Neuron (in vitro differentiated cells): ENCODE measurements at regions not wholly inside any gene's neighbourhood (a gene's known extent, or its start where the extent isn't known, plus 50 kb on each side); places are given as distances from the start of the nearest gene placed in this dataset.

ENCODE experiments used
- H2AFZ ChIP-seq: one replicate; pipeline ENCODE4 v1.6.1; 2013; ENCODE audit warnings: low read depth, mild to moderate bottlenecking, inconsistent platforms, low read length, moderate library complexity
- H3K27me3 ChIP-seq: one replicate; pipeline ENCODE4 v1.6.1; 2013; ENCODE audit warnings: low read length; ENCODE audit not compliant: insufficient read depth
- H3K36me3 ChIP-seq: one replicate; pipeline ENCODE4 v1.6.1; 2013; ENCODE audit warnings: low read length; ENCODE audit not compliant: insufficient read depth
- H3K4me1 ChIP-seq: one replicate; pipeline ENCODE4 v1.6.1; 2013; ENCODE audit warnings: low read length; ENCODE audit not compliant: insufficient read depth
- H3K4me3 ChIP-seq: 2 replicates; pipeline ENCODE4 v1.5.1; 2013; ENCODE audit warnings: mild to moderate bottlenecking, low read length, moderate library complexity
- H3K9me3 ChIP-seq: one replicate; pipeline ENCODE4 v1.6.1; 2013; ENCODE audit warnings: low read length

DNA sequence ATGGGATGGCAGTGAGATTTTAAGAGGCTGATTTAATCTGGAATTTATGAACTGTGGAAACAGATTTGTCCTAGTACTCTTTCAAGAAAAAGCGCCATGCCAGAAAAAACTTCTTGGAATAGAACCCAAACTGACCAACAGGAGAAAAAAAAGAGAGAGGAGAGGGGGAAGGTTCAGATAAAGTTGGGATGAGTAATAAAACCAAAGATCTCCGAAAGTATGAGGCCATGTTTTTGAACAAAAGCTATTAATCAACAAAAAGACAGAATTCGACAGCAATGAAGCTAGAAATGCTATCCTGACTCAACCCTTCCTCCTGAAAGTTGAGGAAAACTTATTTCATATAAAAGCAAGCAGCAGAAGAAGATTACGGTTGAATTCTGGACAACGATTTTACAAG lies 135.5 kb downstream of the CEMIP2 start:
- Histone ChIP-seq H3K36me3 (no peaks in the 10 kb centered on the region), H3K4me1 (peaks cover 1% of the 10 kb centered on the region), H3K27me3 (no peaks in the 10 kb centered on the region), H3K4me3 (no peak overlapping the region), H2AFZ (no peak overlapping the region), H3K9me3 (no peaks in the 10 kb centered on the region)

DNA sequence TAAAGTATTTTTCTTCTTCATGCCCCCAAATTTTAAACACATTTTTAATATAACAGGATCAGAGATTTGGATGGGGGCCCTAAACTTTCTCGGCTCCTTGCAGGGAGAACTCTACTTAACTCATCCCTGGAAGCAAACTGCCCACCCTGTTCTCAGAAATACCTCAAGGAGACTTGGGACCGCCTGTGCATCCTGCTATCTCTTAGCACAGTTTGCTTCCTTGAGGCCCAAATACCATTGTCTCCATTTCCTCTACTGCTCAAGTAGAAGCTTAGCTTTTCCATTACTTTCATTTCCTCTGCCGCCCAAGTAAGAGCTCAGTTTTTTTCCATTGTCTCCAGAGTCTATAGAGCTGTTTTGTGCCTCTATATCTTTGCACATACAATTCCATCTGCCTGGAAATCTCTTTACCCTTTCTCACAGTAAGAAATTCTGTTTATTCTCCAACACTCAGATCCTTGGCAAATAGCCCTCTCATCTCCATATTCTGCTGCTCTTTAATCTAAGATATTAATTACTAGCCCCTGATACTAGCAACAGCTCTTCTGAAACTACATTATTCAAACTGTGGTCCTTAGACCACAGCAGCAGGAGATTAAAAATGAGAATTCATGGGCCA lies 137.8 kb downstream of the CEMIP2 start:
- H2AFZ ChIP-seq, result no peak overlapping the region
- no peaks in the 10 kb centered on the region for H3K9me3 ChIP-seq
- H3K36me3 ChIP-seq, result no peaks in the 10 kb centered on the region
- no peaks in the 10 kb centered on the region for H3K4me1 ChIP-seq
- H3K4me3 ChIP-seq, result no peak overlapping the region
- H3K27me3 ChIP-seq, result no peaks in the 10 kb centered on the region

DNA sequence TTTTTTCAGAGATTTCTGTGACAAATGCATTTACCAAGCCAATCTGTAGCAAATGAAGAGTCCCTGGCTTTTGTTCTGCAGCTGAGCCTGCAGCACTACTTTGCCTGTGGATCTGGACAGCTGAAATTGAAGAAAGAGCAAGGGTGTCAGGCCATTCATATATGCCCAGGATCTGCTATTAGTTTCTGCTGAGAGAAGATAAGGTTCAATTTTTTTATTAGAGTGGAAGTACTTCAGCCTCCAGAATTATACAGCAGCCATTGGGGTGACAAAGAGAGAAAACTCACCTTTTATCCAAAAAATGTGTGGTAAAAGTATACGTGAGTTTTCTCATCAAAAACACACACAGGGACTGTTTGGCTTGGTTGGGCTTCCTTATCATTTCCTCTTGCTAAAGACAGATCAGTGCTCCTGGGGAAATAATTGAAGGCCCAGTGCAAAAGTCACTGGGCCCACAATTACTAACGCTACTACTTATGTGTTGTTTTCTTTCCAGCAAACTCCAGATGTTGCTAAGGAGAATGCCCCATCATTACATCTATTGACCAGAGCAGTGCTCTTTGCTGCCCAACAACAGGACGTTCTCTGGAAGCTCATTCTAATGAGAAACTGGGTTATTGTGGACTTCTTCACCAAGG lies 138.6 kb downstream of the CEMIP2 start:
- Histone ChIP-seq H3K4me1 (no peaks in the 10 kb centered on the region), H3K27me3 (no peaks in the 10 kb centered on the region), H3K36me3 (no peaks in the 10 kb centered on the region), H3K9me3 (no peaks in the 10 kb centered on the region), H2AFZ (no peak overlapping the region), H3K4me3 (no peak overlapping the region)

DNA sequence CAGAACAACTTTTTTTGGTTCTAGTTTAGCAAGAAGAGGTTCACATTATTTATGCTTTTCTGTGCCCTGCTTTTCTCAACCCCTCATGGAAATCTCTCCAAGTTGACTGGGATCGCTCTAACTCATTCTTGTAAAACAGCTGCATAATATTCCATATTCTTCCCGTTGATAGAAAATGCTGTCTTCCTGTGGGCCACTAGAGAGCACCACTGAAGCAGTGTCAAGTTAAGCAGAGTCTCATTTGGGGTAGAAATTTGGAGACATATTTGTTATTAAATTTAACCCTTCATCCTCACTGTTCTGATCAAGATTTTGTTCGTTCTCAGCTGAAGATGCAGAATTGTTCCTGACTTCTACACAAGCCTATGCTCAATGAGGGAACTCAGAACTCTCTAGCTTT lies 140.1 kb downstream of the CEMIP2 start:
- no peaks in the 10 kb centered on the region for H3K27me3 ChIP-seq
- no peaks in the 10 kb centered on the region for H3K9me3 ChIP-seq
- no peak overlapping the region for H3K4me3 ChIP-seq
- H3K36me3 ChIP-seq, result no peaks in the 10 kb centered on the region
- no peaks in the 10 kb centered on the region for H3K4me1 ChIP-seq
- no peak overlapping the region for H2AFZ ChIP-seq

DNA sequence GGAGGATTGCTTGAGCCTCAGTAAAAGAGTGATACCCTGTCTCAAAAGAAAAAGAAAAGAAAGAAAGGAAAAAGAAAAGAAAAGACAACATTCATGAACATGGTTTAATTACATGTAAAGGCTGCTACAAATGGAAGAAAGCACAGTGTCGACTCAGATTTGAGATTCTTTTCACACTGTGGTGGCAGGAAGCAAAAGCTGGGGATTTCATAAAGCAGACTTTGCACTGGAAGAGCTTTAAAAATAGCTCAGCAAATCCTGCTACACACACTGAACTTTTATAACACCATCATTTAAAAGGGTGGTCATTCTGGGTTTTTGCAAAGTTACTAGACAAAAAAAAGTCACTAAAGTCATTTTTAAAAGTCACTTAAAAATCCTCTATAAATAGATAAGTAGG lies 140.8 kb downstream of the CEMIP2 start:
- H3K36me3 ChIP-seq, result no peaks in the 10 kb centered on the region
- no peaks in the 10 kb centered on the region for H3K27me3 ChIP-seq
- no peaks in the 10 kb centered on the region for H3K4me1 ChIP-seq
- H2AFZ ChIP-seq, result no peak overlapping the region
- no peaks in the 10 kb centered on the region for H3K9me3 ChIP-seq
- no peak overlapping the region for H3K4me3 ChIP-seq

DNA sequence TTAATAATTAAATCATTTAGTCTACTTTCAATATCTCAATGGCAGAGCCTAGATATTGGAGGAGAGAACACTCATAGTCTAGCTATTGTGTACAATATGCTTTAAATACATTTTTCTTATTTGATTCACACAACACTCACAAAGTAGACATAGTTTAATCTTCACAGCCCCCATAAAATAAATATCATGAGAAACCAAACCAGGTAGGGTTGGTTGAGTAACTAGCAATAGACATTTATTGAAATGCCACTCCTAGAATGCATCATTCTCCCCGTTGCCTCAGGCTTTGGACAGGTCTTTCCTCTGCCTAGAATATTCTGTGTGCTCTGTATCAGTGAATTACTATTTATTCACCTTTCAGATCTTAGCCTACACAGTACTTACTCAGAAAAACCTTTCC lies 141.9 kb downstream of the CEMIP2 start:
- H3K27me3 ChIP-seq, result no peaks in the 10 kb centered on the region
- no peak overlapping the region for H3K4me3 ChIP-seq
- H3K9me3 ChIP-seq, result no peaks in the 10 kb centered on the region
- no peaks in the 10 kb centered on the region for H3K36me3 ChIP-seq
- H3K4me1 ChIP-seq, result no peaks in the 10 kb centered on the region
- no peak overlapping the region for H2AFZ ChIP-seq

DNA sequence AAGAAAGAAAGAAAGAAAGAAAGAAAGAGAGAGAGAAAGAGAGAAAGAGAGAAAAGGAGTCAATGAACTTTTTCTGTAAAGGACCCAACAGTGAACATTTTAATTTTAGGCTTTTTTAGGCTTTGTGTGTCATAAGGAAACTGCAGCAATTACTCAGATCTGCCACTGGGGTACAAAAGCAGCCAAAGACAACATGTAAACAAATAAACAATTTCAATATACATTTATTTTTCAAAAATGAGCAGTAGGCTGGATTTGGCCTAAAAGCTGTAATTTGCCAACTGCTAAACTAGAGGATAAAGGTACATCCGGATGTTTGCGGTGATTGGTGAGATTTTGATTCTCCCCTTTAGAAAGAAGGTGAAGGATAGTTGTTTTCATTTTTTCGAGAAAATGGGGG lies 143.6 kb downstream of the CEMIP2 start:
- Histone ChIP-seq H3K4me3 (no peak overlapping the region), H3K4me1 (no peaks in the 10 kb centered on the region), H3K36me3 (no peaks in the 10 kb centered on the region), H3K27me3 (no peaks in the 10 kb centered on the region), H2AFZ (no peak overlapping the region), H3K9me3 (no peaks in the 10 kb centered on the region)

DNA sequence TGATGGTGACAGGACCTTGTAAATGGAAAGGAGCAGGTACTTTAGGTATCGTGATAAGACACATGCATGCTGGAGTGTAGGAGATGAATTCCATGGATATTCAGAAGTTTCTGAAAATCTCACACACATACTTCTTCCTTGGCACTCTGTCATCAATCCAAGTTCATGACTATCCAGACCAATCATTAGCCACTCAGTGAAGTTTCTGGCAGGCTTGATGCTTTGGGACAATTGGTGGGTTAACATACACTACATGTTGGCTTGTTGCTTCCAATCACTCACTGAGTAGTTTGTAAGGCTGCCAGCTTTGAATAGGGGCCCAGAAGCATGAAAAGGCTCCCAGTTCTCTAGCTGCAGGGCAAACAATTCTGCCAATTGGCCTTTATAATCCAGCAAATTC lies 147.6 kb downstream of the CEMIP2 start:
- Histone ChIP-seq H2AFZ (no peak overlapping the region), H3K36me3 (no peaks in the 10 kb centered on the region), H3K9me3 (no peaks in the 10 kb centered on the region), H3K4me1 (no peaks in the 10 kb centered on the region), H3K4me3 (no peak overlapping the region), H3K27me3 (no peaks in the 10 kb centered on the region)

DNA sequence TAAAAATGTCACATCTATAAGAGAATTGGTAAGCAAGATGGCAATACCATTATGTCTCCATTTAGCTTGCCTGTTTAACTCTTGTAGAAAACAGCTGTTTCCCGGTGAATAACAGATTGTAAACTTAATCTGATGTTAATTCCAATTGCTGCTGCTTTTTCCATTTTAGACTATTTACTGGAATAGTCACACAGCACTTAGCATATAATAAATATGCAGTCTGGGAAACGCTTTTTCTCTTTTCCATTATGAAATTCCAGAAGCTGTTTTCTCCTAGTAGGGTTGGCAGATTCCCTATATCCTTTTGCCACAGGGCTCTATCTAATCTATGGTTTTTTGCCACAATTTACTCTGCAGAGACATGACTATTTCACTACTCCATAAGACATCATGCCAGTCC lies 148.0 kb downstream of the CEMIP2 start:
- H3K4me3 ChIP-seq, result no peak overlapping the region
- no peaks in the 10 kb centered on the region for H3K36me3 ChIP-seq
- H3K9me3 ChIP-seq, result no peaks in the 10 kb centered on the region
- H2AFZ ChIP-seq, result no peak overlapping the region
- H3K4me1 ChIP-seq, result no peaks in the 10 kb centered on the region
- no peaks in the 10 kb centered on the region for H3K27me3 ChIP-seq

DNA sequence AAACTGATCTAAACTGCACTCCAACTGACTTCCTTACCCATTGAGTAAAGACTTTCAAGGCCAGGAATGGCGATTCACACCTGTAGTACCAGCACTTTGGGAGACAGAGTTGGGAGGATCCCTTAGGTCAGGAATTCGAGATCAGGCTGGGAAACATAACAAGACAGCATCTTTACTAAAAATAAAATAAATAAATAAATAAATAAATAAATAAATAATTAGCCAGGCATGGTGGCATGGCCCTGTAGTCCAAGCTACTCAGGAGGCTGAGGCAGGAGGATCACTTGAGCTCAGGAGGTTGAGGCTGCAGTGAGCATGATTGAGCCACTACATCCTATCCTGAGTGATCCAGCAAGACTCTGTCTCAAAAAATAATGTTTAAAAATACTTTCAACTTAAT lies 148.4 kb downstream of the CEMIP2 start:
- no peaks in the 10 kb centered on the region for H3K4me1 ChIP-seq
- H3K36me3 ChIP-seq, result no peaks in the 10 kb centered on the region
- no peaks in the 10 kb centered on the region for H3K9me3 ChIP-seq
- H3K4me3 ChIP-seq, result no peak overlapping the region
- H3K27me3 ChIP-seq, result no peaks in the 10 kb centered on the region
- H2AFZ ChIP-seq, result no peak overlapping the region

DNA sequence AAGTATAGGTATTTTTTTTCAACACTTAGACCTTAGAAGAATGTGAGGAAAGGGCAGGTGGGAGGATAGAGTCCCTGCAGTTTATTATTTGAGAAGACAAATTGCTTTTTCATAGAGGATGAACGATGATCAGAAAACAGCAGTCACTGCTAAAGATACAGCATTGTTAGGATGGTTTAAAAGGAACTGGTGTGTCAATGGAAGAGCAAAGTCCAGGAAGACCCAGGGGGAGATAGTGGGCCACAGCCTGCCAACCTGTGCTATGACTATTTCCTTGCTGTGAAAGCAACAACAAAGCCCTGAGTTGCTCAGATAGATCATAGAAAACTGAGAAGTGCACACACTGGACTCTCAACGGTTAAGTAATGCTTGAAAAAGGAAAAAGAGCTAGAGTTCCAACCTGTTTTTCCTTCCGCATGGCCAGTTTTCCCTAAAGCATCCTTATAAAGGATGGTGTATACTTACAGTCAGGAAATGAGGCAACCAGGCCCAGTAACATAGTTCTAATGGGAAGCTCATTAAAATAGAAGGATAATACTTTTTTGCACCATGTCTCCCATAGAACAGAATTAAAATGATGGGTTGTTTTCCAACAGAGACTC lies 153.8 kb downstream of the CEMIP2 start:
- H3K27me3 ChIP-seq, result no peaks in the 10 kb centered on the region
- H3K9me3 ChIP-seq, result no peaks in the 10 kb centered on the region
- no peak overlapping the region for H2AFZ ChIP-seq
- no peak overlapping the region for H3K4me3 ChIP-seq
- no peaks in the 10 kb centered on the region for H3K4me1 ChIP-seq
- no peaks in the 10 kb centered on the region for H3K36me3 ChIP-seq

DNA sequence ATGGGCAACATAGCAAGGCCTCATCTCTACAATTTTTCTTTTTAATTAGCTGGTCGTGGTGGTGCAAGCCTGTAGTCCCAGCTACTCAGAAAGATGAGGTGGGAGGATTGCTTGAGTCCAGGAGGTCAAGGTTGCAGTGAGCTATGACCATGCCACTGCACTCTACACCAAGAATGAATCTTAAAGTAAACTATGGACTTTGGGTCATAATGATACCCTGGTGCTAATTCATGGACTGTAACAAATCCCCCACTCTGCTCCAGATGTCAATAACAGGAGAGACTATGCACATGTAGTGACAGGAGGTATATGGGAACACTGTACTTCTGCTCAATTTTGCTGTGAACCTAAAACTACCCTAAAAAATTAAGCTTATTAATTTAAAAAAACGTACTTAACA lies 155.4 kb downstream of the CEMIP2 start:
- Histone ChIP-seq H3K4me3 (no peak overlapping the region), H3K36me3 (no peaks in the 10 kb centered on the region), H2AFZ (no peak overlapping the region), H3K9me3 (no peaks in the 10 kb centered on the region), H3K4me1 (no peaks in the 10 kb centered on the region), H3K27me3 (no peaks in the 10 kb centered on the region)

DNA sequence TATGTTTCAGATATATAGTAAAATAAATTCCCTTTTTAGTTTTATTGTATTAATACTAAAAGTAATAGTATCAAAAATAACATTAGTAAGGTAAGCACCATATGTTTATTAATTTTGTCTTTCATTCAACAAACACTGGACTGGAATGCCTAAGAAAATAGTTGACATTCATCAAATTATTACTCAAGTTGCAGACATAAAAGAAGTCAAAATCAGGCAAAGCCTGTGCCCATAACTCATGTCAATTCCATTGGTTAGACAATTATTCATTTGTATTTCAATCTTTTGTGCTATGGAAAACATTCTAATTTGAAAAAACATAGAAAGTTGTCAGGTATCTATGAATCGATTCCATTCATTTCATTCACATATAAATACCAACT lies 158.9 kb downstream of the CEMIP2 start:
- H3K9me3 ChIP-seq, result no peaks in the 10 kb centered on the region
- no peaks in the 10 kb centered on the region for H3K27me3 ChIP-seq
- H3K36me3 ChIP-seq, result no peaks in the 10 kb centered on the region
- H3K4me1 ChIP-seq, result no peaks in the 10 kb centered on the region
- H2AFZ ChIP-seq, result no peak overlapping the region
- H3K4me3 ChIP-seq, result no peak overlapping the region
